ENCODE measurements at regions not wholly inside any gene's neighbourhood (a gene's known extent, or its start where the extent isn't known, plus 50 kb on each side); places are given as distances from the start of the nearest gene placed in this dataset.
A peak's percentile ranks its signal among the peaks of the same experiment; 100 is the strongest.

GRCh38 chr7:149564340-149565095, 66.9 kb upstream of the ZNF746 start:
- H3K4me1 ChIP-seq (ENCODE audit: control insufficient read depth, insufficient read depth, low read length): no peaks in the 10 kb centered on the region
- intact Hi-C loops (cut with micrococcal nuclease): no loop called here
- no peak overlapping the region for H3K4me3 Mint-ChIP-seq
- WGBS (ENCODE audit: insufficient coverage): 93% methylated on average over 3 of the region's 4 CpGs
- H3K9me3 Mint-ChIP-seq: peaks cover 2 to 3% of the 10 kb centered on the region in 2 donors
- TF ChIP-seq, protein P1, sequence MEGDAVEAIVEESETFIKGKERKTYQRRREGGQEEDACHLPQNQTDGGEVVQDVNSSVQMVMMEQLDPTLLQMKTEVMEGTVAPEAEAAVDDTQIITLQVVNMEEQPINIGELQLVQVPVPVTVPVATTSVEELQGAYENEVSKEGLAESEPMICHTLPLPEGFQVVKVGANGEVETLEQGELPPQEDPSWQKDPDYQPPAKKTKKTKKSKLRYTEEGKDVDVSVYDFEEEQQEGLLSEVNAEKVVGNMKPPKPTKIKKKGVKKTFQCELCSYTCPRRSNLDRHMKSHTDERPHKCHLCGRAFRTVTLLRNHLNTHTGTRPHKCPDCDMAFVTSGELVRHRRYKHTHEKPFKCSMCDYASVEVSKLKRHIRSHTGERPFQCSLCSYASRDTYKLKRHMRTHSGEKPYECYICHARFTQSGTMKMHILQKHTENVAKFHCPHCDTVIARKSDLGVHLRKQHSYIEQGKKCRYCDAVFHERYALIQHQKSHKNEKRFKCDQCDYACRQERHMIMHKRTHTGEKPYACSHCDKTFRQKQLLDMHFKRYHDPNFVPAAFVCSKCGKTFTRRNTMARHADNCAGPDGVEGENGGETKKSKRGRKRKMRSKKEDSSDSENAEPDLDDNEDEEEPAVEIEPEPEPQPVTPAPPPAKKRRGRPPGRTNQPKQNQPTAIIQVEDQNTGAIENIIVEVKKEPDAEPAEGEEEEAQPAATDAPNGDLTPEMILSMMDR (IDR thresholded peaks at IDR 0.05): no peak
- peaks cover 4% of the 10 kb centered on the region for H3K9me3 ChIP-seq (ENCODE audit: control insufficient read depth, insufficient read depth, low read length)
- peaks cover 24 to 46% of the 10 kb centered on the region in 2 donors for H3K4me1 Mint-ChIP-seq
- ATAC-seq: no peak
- peaks cover 5% of the 10 kb centered on the region for H3K36me3 ChIP-seq (ENCODE audit: control insufficient read depth, insufficient read depth, low read length)
- no peak overlapping the region for H3K27ac ChIP-seq (ENCODE audit: low read length)
- no peak overlapping the region for H3K27ac Mint-ChIP-seq
- H3K27me3 Mint-ChIP-seq (ENCODE audit: low read depth in 2 of 2): no peaks in the 10 kb centered on the region
- H3K4me3 ChIP-seq (ENCODE audit: low read length): no peak overlapping the region
- H3K36me3 Mint-ChIP-seq: peaks cover 6% of the 10 kb centered on the region
- DNase-seq: no peak
- H3K27me3 ChIP-seq (ENCODE audit: control insufficient read depth, insufficient read depth, low read length): no peaks in the 10 kb centered on the region

DNA sequence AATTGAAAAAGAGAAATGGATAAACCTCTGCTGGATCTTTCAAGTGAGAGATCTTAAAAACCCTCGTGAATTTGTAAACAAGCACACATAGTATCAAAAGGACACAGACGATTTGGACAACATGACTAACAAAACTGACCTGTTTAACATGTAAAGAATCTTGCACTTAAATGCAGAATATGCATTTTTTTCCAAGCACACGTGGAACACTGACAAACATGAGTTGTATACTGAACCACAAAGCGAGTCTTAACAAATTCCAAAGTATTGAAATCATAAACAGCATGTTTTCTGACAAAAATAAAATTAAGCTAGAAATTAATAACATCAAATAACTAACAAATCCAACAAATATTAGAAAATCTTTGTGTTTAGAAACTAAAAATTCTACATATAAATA, 65.0 kb upstream of the ZNF746 start:
- Mint-ChIP-seq H3K9me3 (no peaks in the 10 kb centered on the region), H3K4me1 (peaks cover 23 to 46% of the 10 kb centered on the region in 2 donors), H3K27ac (peak overlapping the region in 1 of 2 donors; percentile 46), H3K27me3 (ENCODE audit: low read depth in 2 of 2) (no peaks in the 10 kb centered on the region), H3K4me3 (no peak overlapping the region), H3K36me3 (no peaks in the 10 kb centered on the region)
- TF ChIP-seq, protein P1 (IDR thresholded peaks at IDR 0.05): no peak
- H3K4me3 ChIP-seq (ENCODE audit: low read length): no peak overlapping the region
- intact Hi-C loops (cut with micrococcal nuclease): no loop called here
- no peaks in the 10 kb centered on the region for H3K27me3 ChIP-seq (ENCODE audit: control insufficient read depth, insufficient read depth, low read length)
- H3K36me3 ChIP-seq (ENCODE audit: control insufficient read depth, insufficient read depth, low read length): peaks cover 12% of the 10 kb centered on the region
- H3K27ac ChIP-seq (ENCODE audit: low read length): no peak overlapping the region
- H3K4me1 ChIP-seq (ENCODE audit: control insufficient read depth, insufficient read depth, low read length): no peaks in the 10 kb centered on the region
- no peak for DNase-seq
- no peaks in the 10 kb centered on the region for H3K9me3 ChIP-seq (ENCODE audit: control insufficient read depth, insufficient read depth, low read length)
- ATAC-seq: no peak
- 98% methylated on average over 4 of the region's 4 CpGs for WGBS (ENCODE audit: insufficient coverage)

GRCh38 chr7:149561072-149561471, 63.5 kb upstream of the ZNF746 start:
- TF ChIP-seq, protein P1 (IDR thresholded peaks at IDR 0.05): no peak
- Histone ChIP-seq H3K4me3 (ENCODE audit: low read length) (no peak overlapping the region), H3K4me1 (ENCODE audit: control insufficient read depth, insufficient read depth, low read length) (no peaks in the 10 kb centered on the region), H3K27ac (ENCODE audit: low read length) (no peak overlapping the region), H3K36me3 (ENCODE audit: control insufficient read depth, insufficient read depth, low read length) (peaks cover 21% of the 10 kb centered on the region), H3K27me3 (ENCODE audit: control insufficient read depth, insufficient read depth, low read length) (no peaks in the 10 kb centered on the region), H3K9me3 (ENCODE audit: control insufficient read depth, insufficient read depth, low read length) (no peaks in the 10 kb centered on the region)
- intact Hi-C loops (cut with micrococcal nuclease): no loop called here
- WGBS (ENCODE audit: insufficient coverage): 100% methylated on average over 3 of the region's 3 CpGs
- ATAC-seq (no peak), DNase-seq (no peak)
- Mint-ChIP-seq H3K27ac (no peak overlapping the region), H3K9me3 (no peaks in the 10 kb centered on the region), H3K27me3 (ENCODE audit: low read depth in 2 of 2) (no peaks in the 10 kb centered on the region), H3K4me1 (peaks cover 18 to 34% of the 10 kb centered on the region in 2 donors), H3K36me3 (no peaks in the 10 kb centered on the region), H3K4me3 (no peak overlapping the region)

- Mint-ChIP-seq H3K36me3 (no peaks in the 10 kb centered on the region), H3K27ac (no peak overlapping the region), H3K27me3 (ENCODE audit: low read depth in 2 of 2) (no peaks in the 10 kb centered on the region), H3K4me1 (peaks cover 14 to 22% of the 10 kb centered on the region in 2 donors), H3K4me3 (no peak overlapping the region), H3K9me3 (no peaks in the 10 kb centered on the region)
- no peaks in the 10 kb centered on the region for H3K9me3 ChIP-seq (ENCODE audit: control insufficient read depth, insufficient read depth, low read length)
- H3K4me3 ChIP-seq (ENCODE audit: low read length): no peak overlapping the region
- H3K27ac ChIP-seq (ENCODE audit: low read length): no peak overlapping the region
- H3K4me1 ChIP-seq (ENCODE audit: control insufficient read depth, insufficient read depth, low read length): no peaks in the 10 kb centered on the region
- DNase-seq (no peak), ATAC-seq (no peak)
- H3K27me3 ChIP-seq (ENCODE audit: control insufficient read depth, insufficient read depth, low read length): no peaks in the 10 kb centered on the region
- WGBS (ENCODE audit: insufficient coverage): 94% methylated on average over 3 of the region's 4 CpGs
- H3K36me3 ChIP-seq (ENCODE audit: control insufficient read depth, insufficient read depth, low read length): peaks cover 22% of the 10 kb centered on the region
- intact Hi-C loops (cut with micrococcal nuclease): no loop called here
- TF ChIP-seq, protein P1 (IDR thresholded peaks at IDR 0.05): no peak
Measured at GRCh38 chr7:149559711-149560110, 62.1 kb upstream of the ZNF746 start.

All from natural killer cell (primary cell).